Motor neuron (in vitro differentiated cells): ENCODE measurements at regions not wholly inside any gene's neighbourhood (a gene's known extent, or its start where the extent isn't known, plus 50 kb on each side); places are given as distances from the start of the nearest gene placed in this dataset.
A peak's percentile ranks its signal among the peaks of the same experiment; 100 is the strongest.

ENCODE experiments used
- ATAC-seq, 8 experiments: fragments of 200-7000 bp; cut with Tn5 transposase; replicated peaks in 6 of 8; 2 replicates each; pipeline ENCODE4 v1.8.0; 2021; ENCODE audit warnings: mild to moderate bottlenecking in 8 of 8, moderate library complexity in 8 of 8
- H3K27ac ChIP-seq, 2 donors: fragments of 250-450 bp; sonication (Bioruptor Pico); 2 replicates each; pipeline ENCODE4 v1.9.0; 2021; ENCODE audit warnings: antibody characterized with exemption in 2 of 2, mild to moderate bottlenecking in 2 of 2, moderate library complexity in 1 of 2
- H3K4me1 ChIP-seq, 2 donors: fragments of 250-450 bp; sonication (Bioruptor Pico); replicated peaks in 1 of 2; 2 replicates each; pipeline ENCODE4 v1.6.1; 2021; ENCODE audit warnings: antibody characterized with exemption in 2 of 2, mild to moderate bottlenecking in 2 of 2, moderate library complexity in 1 of 2
- H3K4me3 ChIP-seq, 5 donors: fragments of 250-450 bp; sonication (Bioruptor Pico); 2 replicates each; pipeline ENCODE4 v1.9.0; 2021; ENCODE audit warnings: antibody characterized with exemption in 5 of 5, mild to moderate bottlenecking in 5 of 5, moderate library complexity in 4 of 5
- WGBS, 10 experiments: fragments of 450-650 bp; shearing (Covaris generic); methylation state at CpG; one replicate each; pipeline ENCODE4 v1.0.0; 2022; 5-methylcytosine and 5-hydroxymethylcytosine counted together
- in situ Hi-C, 9 experiments: fragments of 400-800 bp; cut with MboI; loops; one replicate each; pipeline ENCODE4 v1.15.0; 2021; ENCODE audit warnings: low sequenced_read_pairs in 9 of 9, low pct_unique_long_range_greater_than_20kb in 2 of 9; ENCODE audit not compliant: unreplicated experiment in 9 of 9

DNA sequence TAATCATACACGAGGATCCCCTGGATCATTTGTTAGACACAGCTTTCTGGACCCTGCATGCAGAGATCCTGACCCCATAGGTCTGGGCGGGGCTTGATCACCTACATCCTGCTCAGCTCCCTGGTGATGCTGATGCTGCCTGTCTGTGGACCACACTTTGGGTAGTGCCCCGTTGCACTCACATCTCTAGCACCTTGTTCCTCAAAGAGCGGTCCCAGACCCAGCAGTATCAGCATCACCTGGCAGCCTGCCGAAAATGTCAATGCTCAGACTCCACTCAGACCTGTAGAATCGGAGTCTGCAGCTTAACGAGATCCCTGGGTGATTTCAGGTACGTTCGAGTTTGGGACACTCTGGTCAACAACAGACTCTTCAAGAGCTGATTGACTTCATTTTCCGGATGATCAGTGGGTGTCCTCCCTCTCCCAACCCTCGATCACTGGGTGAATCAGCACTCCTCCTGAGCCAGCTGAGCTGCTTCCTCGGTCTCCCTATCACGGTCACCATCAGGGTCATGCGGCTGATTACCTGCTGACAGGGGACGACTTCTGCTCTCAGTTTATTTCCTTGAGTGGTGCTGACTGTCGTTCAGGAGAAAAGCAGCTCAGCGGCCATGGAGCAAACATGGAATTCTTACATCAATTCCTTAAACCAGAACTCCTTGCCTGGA, 150.6 kb upstream of the RAB12 start:
- H3K27ac ChIP-seq, result no peak overlapping the region
- no peaks in the 10 kb centered on the region for H3K4me1 ChIP-seq
- in situ Hi-C loops, result no loop called here
- no peak for ATAC-seq
- 13 to 93% (median 75%) methylated on average over 1 to 15 of the region's 17 CpGs; no CpG with 5 or more reads in 2 of the 10 experiments for WGBS, 10 experiments
- no peak overlapping the region for H3K4me3 ChIP-seq

DNA sequence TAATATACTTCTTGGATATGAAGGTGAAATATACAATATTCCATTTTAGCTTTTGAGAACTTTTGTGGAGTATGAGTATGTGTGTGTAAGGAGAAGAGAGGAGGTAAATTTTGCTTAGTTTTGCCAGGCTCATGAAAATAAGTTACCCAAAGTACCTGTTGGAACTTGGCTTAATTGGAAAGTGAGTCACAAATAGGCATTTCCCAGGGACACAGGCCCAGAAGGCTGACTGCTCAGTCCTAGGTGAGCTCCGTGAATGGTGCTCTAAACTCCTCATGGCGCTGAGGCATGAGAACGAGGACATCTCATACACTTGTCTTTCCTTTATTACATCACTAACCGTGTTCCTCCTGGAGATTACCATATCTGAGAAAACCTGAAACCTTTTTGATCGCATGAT, 148.5 kb upstream of the RAB12 start:
- H3K27ac ChIP-seq, result no peak overlapping the region
- no peak for ATAC-seq
- peaks cover 0 to 3% of the 10 kb centered on the region in 2 donors for H3K4me1 ChIP-seq
- H3K4me3 ChIP-seq, result no peak overlapping the region
- WGBS, 10 experiments, result 67 to 100% (median 77%) methylated on average over 2 to 5 of the region's 5 CpGs; no CpG with 5 or more reads in 2 of the 10 experiments
- in situ Hi-C loops, result no loop called here

DNA sequence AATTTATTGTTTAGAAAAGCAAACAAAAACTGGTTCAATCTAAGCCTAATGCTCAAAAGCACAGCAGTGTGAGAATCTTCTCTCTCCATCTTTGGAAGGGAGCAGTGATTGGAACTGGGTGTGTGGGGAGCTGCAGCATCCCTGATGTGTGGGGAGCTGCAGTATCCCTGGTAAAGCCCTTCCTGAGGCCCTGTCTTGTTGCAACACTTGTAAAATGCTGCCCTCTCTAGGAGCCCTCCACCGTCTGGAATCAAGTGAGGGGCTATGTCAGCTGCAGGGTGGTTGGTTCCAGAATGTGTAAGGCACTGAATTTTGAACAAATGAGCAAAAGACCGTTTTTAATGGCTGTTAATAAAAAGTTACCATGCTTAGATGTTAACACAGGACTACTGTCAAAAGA, 147.7 kb upstream of the RAB12 start:
- no peak for ATAC-seq
- 0 to 45% (median 25%) methylated on average over 1 to 2 of the region's 2 CpGs; no CpG with 5 or more reads in 2 of the 10 experiments for WGBS, 10 experiments
- in situ Hi-C loops, result no loop called here
- H3K4me3 ChIP-seq, result no peak overlapping the region
- H3K4me1 ChIP-seq, result peaks cover 0 to 3% of the 10 kb centered on the region in 2 donors
- H3K27ac ChIP-seq, result no peak overlapping the region

DNA sequence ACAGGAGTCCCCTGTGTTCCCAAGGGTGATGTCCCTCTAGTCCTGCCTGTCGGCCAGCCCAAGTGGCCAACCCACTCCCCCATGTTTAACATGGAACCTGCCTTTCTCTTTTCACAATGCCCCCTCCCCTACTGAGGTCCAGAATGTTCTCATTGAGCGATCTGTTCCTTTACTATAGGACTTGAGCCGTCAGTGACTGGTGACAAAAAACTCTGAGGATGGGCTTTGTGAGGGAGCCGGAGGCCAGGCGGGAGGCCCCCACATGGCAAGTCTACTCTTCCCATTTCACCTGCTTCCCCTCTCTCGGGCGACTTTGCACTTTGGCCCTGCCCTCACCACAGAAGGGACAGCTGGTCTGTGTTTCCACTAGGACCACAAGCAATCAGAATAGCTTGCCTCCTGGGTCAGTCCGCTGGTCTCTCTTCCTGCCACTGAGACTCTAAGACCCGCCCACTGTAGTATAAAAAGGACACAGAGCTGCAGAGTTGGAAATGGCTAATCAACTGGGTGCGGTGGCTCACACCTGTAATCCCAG, 146.5 kb upstream of the RAB12 start:
- no peak overlapping the region for H3K4me3 ChIP-seq
- H3K27ac ChIP-seq, result no peak overlapping the region
- in situ Hi-C loops, result no loop called here
- H3K4me1 ChIP-seq, result peaks cover 5 to 8% of the 10 kb centered on the region in 2 donors
- ATAC-seq, result no peak
- 33 to 100% (median 92%) methylated on average over 1 to 3 of the region's 10 CpGs; no CpG with 5 or more reads in 2 of the 10 experiments for WGBS, 10 experiments

DNA sequence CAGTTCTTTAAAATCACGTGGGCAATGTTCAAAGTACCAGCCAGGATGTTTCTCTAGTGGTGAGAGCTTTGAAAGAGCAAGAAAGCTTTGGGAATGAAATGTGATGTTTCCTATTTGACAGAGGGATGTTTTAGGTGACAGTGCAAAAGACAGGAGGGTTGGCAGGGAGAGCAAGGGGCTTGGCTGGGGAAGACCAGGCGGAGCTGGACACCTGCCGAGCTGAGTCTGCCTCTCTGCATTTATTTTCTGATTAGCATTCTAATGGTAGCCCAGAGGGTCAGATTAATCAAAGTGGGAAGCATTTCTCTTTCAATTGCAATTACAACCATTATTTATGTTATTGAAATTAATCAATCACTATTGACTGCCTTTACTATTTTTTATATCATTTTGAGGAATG, 145.4 kb upstream of the RAB12 start:
- WGBS, 10 experiments, result 0 to 100% (median 53%) methylated on average over 1 to 3 of the region's 3 CpGs; no CpG with 5 or more reads in 1 of the 10 experiments
- no peak overlapping the region for H3K4me3 ChIP-seq
- peaks cover 14 to 19% of the 10 kb centered on the region in 2 donors for H3K4me1 ChIP-seq
- in situ Hi-C loops, result no loop called here
- ATAC-seq, result no peak
- no peak overlapping the region for H3K27ac ChIP-seq

DNA sequence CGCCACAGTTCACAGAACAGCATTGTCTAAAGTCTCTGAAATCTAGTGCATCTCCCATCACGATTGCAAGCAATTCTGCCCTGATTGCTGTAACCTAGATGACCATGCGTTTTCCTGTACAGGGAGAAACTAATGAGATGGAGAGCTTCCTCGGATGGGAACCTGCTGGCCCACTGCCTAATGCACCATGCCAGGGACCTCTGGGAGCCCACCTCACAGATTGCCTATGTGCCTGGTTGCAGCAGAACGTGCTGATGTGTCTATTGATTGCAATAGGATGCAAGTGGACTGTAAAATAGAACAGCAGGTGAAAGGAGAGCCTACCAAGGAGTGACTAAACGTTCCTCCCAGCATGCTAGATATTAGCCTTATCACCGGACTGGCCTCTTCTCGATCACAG, 141.0 kb upstream of the RAB12 start:
- ATAC-seq, result peak in 5 of 8 experiments; percentile 7 to 34 (median 18)
- Histone ChIP-seq H3K27ac (no peak overlapping the region), H3K4me3 (no peak overlapping the region), H3K4me1 (peaks cover 24 to 30% of the 10 kb centered on the region in 2 donors)
- WGBS, 10 experiments, result 17 to 88% (median 65%) methylated on average over 1 to 8 of the region's 8 CpGs; no CpG with 5 or more reads in 3 of the 10 experiments
- in situ Hi-C loops, result no loop called here

DNA sequence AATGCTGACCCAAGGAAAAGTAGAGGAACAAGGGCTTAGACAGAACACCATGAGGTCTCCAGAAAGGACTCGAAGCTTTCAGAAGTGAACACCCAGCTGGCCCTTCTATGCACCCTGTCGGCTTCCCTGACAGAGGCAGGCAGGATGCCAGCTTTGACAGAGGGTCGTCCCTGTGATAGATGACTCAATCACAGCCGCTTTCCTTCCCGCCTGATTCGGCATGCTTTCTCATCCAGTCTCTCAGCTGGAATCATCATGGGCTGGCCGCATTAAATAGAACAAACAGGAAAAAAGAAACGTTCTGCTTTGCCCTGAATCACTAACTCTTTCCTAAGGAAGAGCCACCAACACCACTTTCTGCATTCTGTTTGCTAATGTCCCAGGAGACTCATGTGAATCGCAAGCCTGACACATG, 140.3 kb upstream of the RAB12 start:
- ATAC-seq, result peak; percentile 18 to 91 (median 86)
- H3K4me3 ChIP-seq, result no peak overlapping the region
- WGBS, 10 experiments, result 0 to 61% (median 28%) methylated on average over 2 to 9 of the region's 9 CpGs; no CpG with 5 or more reads in 3 of the 10 experiments
- H3K4me1 ChIP-seq, result peaks cover 24 to 29% of the 10 kb centered on the region in 2 donors
- in situ Hi-C loops, result no loop called here
- H3K27ac ChIP-seq, result no peak overlapping the region

DNA sequence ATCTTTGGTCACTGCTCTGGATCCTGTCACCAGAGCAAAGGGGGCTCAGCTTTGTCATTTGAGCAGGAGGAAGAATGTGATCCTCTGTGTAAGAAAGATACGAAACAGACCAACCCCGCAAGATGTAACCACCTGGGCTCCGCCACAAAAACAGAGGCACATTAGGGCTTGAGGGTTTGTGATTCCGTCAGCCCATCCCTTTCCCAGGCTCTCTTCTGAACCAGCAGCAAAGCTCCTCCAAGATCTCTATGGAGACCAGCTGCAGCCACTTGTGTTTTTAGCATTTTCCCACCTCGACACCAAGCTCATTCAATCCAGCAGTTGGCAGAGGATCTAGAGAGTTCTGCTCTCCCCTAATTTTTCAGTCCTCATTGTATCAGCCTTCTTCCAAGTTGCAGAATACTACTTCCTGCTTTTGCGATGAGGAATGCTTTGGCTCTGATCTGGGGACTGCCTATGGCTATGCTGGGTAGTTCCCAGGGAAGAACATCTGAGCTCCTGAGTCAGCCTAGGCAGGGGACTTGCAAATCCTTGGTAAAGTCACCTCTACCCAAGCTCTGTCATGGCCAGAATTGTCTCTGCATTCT, 139.6 kb upstream of the RAB12 start:
- peaks cover 24 to 27% of the 10 kb centered on the region in 2 donors for H3K4me1 ChIP-seq
- in situ Hi-C loops, result no loop called here
- H3K27ac ChIP-seq, result no peak overlapping the region
- WGBS, 10 experiments, result 0 to 100% (median 83%) methylated on average over 1 to 5 of the region's 6 CpGs; no CpG with 5 or more reads in 4 of the 10 experiments
- peak in 5 of 8 experiments; percentile 6 to 83 (median 61) for ATAC-seq
- H3K4me3 ChIP-seq, result no peak overlapping the region

DNA sequence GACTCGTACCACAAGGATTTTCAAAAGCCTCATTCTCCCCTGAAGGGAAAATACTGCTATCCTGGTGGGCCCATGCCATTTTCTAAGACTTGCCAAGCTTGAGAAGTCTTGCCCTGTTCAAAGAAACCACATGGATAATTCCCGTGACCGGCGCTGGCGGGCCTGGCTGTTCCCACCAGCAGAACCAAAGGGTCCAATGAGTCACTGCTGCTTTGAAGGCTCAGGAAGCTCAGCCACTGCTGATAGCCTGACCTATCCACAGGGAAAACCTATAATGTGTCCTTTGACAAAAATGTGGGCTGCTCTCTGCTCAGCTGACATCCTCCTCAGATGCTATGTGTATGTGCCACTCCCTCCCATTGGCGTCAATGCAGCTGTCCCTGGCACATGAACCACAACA, 137.9 kb upstream of the RAB12 start:
- in situ Hi-C loops, result no loop called here
- WGBS, 10 experiments, result 0 to 100% (median 93%) methylated on average over 1 to 5 of the region's 6 CpGs; no CpG with 5 or more reads in 3 of the 10 experiments

DNA sequence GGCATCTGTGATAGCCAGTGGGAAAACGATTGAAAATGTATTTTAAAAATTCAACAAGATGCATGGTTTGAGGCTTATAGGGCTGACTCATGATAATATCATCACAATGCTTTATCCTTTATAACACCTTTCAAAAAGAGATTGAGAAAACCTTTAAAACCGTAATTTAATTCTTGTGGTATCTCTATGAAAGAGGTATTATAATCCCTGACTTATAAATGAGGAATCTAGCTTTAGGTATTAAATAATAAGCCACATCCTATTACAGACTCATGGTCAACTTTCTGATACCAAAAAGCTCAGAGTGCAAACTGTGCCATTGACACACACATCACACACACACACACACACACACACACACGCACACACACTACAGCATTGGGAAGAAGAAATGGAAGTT, 134.6 kb upstream of the RAB12 start:
- no peak overlapping the region for H3K27ac ChIP-seq
- 6 to 93% (median 75%) methylated on average over 2 to 3 of the region's 3 CpGs; no CpG with 5 or more reads in 1 of the 10 experiments for WGBS, 10 experiments
- H3K4me1 ChIP-seq, result peaks cover under 1 to 3% of the 10 kb centered on the region in 2 donors
- in situ Hi-C loops, result loop anchor here in 2 of 9 experiments (25.0 kb wide), 2 partner anchors 912 to 1212 kb away; partner anchors contain the start of gene PTPRM (in 1 of the 2)
- no peak overlapping the region for H3K4me3 ChIP-seq
- no peak for ATAC-seq

More for the DNA sequence above, 137.9 kb upstream of the RAB12 start:
- H3K27ac ChIP-seq, result no peak overlapping the region
- no peak for ATAC-seq
- no peak overlapping the region for H3K4me3 ChIP-seq
- peaks cover 24 to 27% of the 10 kb centered on the region in 2 donors for H3K4me1 ChIP-seq

DNA sequence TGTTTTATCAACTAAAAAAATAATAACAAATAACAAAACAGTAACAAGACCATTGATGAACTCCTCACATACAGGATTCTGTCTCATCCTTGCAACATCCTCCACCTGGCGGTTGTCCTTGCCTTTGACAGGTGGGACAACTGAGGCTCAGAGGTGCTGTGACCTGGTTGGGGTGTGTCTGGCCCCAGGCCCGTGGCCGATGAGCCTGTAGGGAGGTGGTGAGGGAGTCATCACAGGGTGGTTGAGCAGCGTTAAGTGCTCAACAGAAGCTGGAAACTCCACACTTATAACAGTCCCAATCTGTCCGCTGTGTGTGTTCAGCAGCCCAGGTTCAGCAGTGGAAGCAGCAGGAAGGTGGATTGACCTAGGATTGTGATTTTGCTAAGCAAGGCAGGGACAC, 131.6 kb upstream of the RAB12 start:
- H3K4me3 ChIP-seq, result no peak overlapping the region
- in situ Hi-C loops, result loop anchor here in 2 of 9 experiments (25.0 kb wide), 2 partner anchors 915 to 1215 kb away; partner anchors contain the start of gene PTPRM (in 1 of the 2)
- WGBS, 10 experiments, result 20 to 100% (median 89%) methylated on average over 1 to 3 of the region's 5 CpGs; no CpG with 5 or more reads in 5 of the 10 experiments
- H3K4me1 ChIP-seq, result no peaks in the 10 kb centered on the region
- ATAC-seq, result peak in 2 of 8 experiments; percentile 36 to 47
- H3K27ac ChIP-seq, result no peak overlapping the region

DNA sequence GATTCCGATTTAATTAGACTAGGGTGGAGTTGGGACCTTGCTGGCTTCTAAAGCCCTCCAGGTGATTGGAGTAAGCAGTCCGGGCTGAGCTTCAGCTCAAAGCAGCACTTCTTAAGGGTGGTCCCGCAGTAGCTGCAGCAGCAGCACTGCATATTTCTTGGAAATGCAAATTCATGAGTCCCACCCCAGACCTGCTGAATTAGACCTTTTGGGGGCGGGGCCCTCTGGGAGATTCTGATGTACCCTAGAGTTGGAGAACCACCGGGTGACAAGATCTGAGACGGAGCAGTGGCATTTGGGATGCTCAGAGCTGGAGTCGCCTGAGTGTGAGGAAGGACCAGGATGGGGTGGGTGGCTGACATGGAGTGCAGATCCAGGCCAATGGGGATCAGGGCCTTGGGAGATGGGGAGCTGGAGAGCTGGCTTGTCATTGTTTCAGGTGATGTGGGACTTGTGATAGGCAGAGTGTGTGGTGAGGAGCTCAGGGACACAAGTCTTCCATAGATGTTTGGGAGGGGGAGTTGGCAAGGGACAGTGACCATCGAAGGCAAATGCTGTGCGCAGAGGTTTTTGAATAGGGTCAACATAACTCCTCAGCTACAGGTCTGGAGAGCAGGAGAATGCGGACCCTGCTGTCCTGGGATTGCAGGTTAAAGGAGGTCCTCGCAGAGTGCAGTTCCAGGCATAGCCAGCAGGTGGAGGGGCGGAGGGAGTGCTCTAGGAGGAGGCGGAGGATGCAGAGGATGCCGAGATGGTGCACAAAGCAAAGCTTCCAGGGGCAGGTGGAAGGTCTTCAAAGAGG, 130.9 kb upstream of the RAB12 start:
- ATAC-seq, result peak in 4 of 8 experiments; percentile 52 to 89 (median 62)
- no peak overlapping the region for H3K27ac ChIP-seq
- H3K4me1 ChIP-seq, result no peaks in the 10 kb centered on the region
- no peak overlapping the region for H3K4me3 ChIP-seq
- WGBS, 10 experiments, result 7 to 100% (median 50%) methylated on average over 1 to 8 of the region's 14 CpGs; no CpG with 5 or more reads in 1 of the 10 experiments
- in situ Hi-C loops, result loop anchor here in 2 of 9 experiments (25.0 kb wide), 2 partner anchors 916 to 1216 kb away; partner anchors contain the start of gene PTPRM (in 1 of the 2)
